ENCODE measurements at regions not wholly inside any gene's neighbourhood (a gene's known extent, or its start where the extent isn't known, plus 50 kb on each side); places are given as distances from the start of the nearest gene placed in this dataset.
A peak's percentile ranks its signal among the peaks of the same experiment; 100 is the strongest.

DNA sequence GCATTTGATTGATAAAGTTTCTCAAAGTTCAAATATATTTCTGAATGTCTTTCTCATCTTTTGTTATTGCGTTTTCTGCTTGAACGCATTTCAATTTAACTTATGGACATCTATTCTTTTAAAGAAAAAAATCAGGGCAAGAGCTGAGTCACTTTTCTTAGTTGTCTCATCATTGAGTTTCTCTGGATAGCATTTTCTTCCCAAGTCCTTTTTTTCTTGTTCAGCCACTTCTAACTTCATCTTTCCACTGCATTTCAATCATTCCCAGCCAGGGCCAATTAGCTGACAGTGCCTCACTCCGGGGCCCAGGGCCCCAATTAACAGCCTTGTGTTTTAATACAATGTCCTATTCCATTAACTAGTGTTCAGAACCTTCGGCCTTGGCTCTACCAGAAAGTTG, 216.3 kb downstream of the B3GLCT start:
- H3K9me3 Mint-ChIP-seq, result no peaks in the 10 kb centered on the region
- CTCF ChIA-PET, result interaction anchor here (0.7 to 1.6 kb wide), 2 partner anchors 11 to 15 kb away, joined by 3 read pairs; no protein-coding TSS in a partner anchor
- POLR2A ChIA-PET, result no interaction called here
- H3K4me3 Mint-ChIP-seq, result no peak overlapping the region
- no peak overlapping the region for H3K4me3 ChIP-seq (ENCODE audit: low read length)
- no peaks in the 10 kb centered on the region for H3K9me3 ChIP-seq (ENCODE audit: low read length)
- H3K36me3 Mint-ChIP-seq, result no peaks in the 10 kb centered on the region
- no peaks in the 10 kb centered on the region for H3K27me3 ChIP-seq (ENCODE audit: insufficient read depth, low read length, poor library complexity, severe bottlenecking)
- peaks cover 0 to 4% of the 10 kb centered on the region in 2 donors for H3K27me3 Mint-ChIP-seq
- no peaks in the 10 kb centered on the region for H3K36me3 ChIP-seq (ENCODE audit: insufficient read depth, low read length)
- DNase-seq, result no peak
- H3K27ac ChIP-seq (ENCODE audit: low read depth, low read length), result no peak overlapping the region
- H3K4me1 Mint-ChIP-seq, result no peaks in the 10 kb centered on the region
- H3K4me1 ChIP-seq (ENCODE audit: insufficient read depth, low read length), result no peaks in the 10 kb centered on the region
- H3K27ac Mint-ChIP-seq, result no peak overlapping the region

DNA sequence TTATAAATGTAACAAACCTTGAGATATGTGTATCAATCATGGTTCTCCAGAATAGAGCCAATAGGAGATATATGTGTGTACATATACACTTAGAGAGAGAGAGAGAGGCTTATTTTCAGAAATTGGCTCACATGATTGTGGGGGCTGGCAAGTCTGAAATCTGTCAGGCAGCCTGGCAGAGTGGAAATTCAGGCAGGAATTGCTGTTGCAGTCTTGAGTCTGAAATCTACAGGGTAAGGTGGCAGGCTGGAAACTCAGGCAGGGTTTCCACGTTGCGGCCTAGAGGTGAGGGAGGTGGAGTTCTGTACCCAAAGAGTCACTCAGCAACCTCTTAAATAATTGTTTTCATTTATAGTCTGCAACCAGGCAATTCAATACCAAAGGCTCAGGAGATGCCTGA, 218.4 kb downstream of the B3GLCT start:
- Histone ChIP-seq H3K4me1 (ENCODE audit: insufficient read depth, low read length) (no peaks in the 10 kb centered on the region), H3K27ac (ENCODE audit: low read depth, low read length) (no peak overlapping the region), H3K9me3 (ENCODE audit: low read length) (no peaks in the 10 kb centered on the region), H3K27me3 (ENCODE audit: insufficient read depth, low read length, poor library complexity, severe bottlenecking) (no peaks in the 10 kb centered on the region), H3K4me3 (ENCODE audit: low read length) (no peak overlapping the region), H3K36me3 (ENCODE audit: insufficient read depth, low read length) (no peaks in the 10 kb centered on the region)
- Mint-ChIP-seq H3K4me1 (no peaks in the 10 kb centered on the region), H3K9me3 (no peaks in the 10 kb centered on the region), H3K27me3 (peaks cover 2 to 4% of the 10 kb centered on the region in 2 donors), H3K36me3 (no peaks in the 10 kb centered on the region), H3K4me3 (no peak overlapping the region), H3K27ac (no peak overlapping the region)
- DNase-seq, result no peak
- POLR2A ChIA-PET, result no interaction called here
- CTCF ChIA-PET, result no interaction called here

DNA sequence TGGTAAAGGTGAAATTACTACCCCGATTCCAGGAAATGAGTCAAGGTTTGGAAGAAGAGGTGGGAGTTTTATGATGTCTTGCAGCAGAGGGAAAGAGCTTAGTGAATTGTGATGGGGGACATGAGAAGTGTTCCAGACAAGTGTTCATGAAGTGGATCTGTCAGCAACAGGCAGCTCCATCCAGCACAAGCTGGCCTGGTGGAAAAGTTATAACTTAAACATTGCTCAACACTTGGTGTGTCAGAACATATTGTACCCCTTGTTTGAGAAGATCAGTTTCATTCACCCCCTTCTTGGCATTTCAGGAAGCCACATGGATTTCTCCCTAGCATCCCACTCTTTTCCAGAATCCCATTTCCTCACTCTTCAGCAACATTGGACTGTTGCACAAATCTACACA, 222.0 kb downstream of the B3GLCT start:
- Histone ChIP-seq H3K9me3 (ENCODE audit: low read length) (no peaks in the 10 kb centered on the region), H3K4me3 (ENCODE audit: low read length) (no peak overlapping the region), H3K27ac (ENCODE audit: low read depth, low read length) (no peak overlapping the region), H3K36me3 (ENCODE audit: insufficient read depth, low read length) (no peaks in the 10 kb centered on the region), H3K4me1 (ENCODE audit: insufficient read depth, low read length) (no peaks in the 10 kb centered on the region), H3K27me3 (ENCODE audit: insufficient read depth, low read length, poor library complexity, severe bottlenecking) (no peaks in the 10 kb centered on the region)
- ChIA-PET POLR2A (no interaction called here), CTCF (no interaction called here)
- Mint-ChIP-seq H3K27me3 (peaks cover 2 to 4% of the 10 kb centered on the region in 2 donors), H3K27ac (no peak overlapping the region), H3K36me3 (no peaks in the 10 kb centered on the region), H3K4me3 (no peak overlapping the region), H3K9me3 (no peaks in the 10 kb centered on the region), H3K4me1 (peaks cover 0 to 5% (median 4%) of the 10 kb centered on the region in 3 donors)
- DNase-seq, result no peak

DNA sequence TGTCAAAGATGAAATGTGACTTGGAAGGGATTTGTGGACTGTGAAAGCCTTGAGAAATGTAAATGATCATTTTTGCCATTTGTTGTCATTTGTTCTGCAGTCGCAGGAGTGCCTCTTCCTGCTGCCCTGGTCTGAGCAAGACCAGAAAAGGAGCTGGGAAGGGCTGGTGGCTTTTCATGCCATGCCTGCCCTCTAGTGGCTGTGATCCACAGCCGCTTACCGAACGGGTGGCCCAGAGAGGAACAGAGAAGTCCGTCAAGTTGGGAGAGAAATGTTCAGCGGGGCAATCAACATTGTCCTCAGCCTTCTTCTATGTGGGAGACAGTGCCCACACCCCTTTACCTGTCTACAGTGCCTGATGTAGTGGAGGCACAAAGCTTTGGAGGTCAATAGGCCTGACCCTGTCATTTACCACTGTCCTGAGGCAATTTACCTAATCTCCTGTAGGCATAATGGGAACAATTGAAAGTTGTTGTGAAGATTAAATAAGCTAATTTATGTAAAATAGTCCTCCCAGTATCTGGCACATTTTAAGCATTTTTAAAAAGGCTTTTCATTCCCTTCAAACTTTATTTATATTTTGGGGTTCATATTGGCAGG, 224.5 kb downstream of the B3GLCT start:
- Mint-ChIP-seq H3K4me1 (peaks cover 0 to 5% (median 4%) of the 10 kb centered on the region in 3 donors), H3K27me3 (peaks cover 2 to 4% of the 10 kb centered on the region in 2 donors), H3K4me3 (no peak overlapping the region), H3K27ac (peak overlapping the region in 2 of 8 donors; percentile 13 to 74), H3K9me3 (no peaks in the 10 kb centered on the region), H3K36me3 (no peaks in the 10 kb centered on the region)
- H3K4me3 ChIP-seq (ENCODE audit: low read length), result no peak overlapping the region
- H3K27ac ChIP-seq (ENCODE audit: low read depth, low read length), result no peak overlapping the region
- H3K4me1 ChIP-seq (ENCODE audit: insufficient read depth, low read length), result no peaks in the 10 kb centered on the region
- peak; percentile 18 to 55 (median 23) for DNase-seq
- H3K9me3 ChIP-seq (ENCODE audit: low read length), result no peaks in the 10 kb centered on the region
- H3K36me3 ChIP-seq (ENCODE audit: insufficient read depth, low read length), result no peaks in the 10 kb centered on the region
- POLR2A ChIA-PET, result no interaction called here
- CTCF ChIA-PET, result interaction anchor here (1.0 to 2.7 kb wide), 8 partner anchors 9 to 225 kb away, joined by 3 to 7 read pairs (median 3); partner anchors contain the start of gene B3GLCT
- no peaks in the 10 kb centered on the region for H3K27me3 ChIP-seq (ENCODE audit: insufficient read depth, low read length, poor library complexity, severe bottlenecking)

DNA sequence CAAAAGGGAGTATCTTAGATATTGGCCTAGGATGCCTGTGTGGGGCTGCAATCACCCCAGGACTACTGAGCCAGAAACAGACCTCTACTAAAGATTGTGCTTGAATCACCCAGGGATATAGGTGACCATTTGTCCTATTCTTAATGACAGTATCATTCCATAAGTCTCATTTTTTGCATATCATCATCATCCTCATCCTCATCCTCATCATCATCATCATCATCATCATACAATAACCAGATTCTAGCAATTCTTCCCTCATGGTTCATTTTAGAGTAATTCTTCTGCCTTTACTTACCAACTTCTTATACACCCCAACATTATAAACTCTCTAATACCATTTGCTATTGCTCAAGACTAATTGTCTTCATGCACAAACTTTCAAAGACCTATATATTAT, 226.6 kb downstream of the B3GLCT start:
- Mint-ChIP-seq H3K4me1 (peaks cover 0 to 5% (median 4%) of the 10 kb centered on the region in 3 donors), H3K27ac (no peak overlapping the region), H3K27me3 (peaks cover 6 to 7% of the 10 kb centered on the region in 2 donors), H3K4me3 (no peak overlapping the region), H3K36me3 (no peaks in the 10 kb centered on the region), H3K9me3 (no peaks in the 10 kb centered on the region)
- H3K27ac ChIP-seq (ENCODE audit: low read depth, low read length), result no peak overlapping the region
- H3K9me3 ChIP-seq (ENCODE audit: low read length), result no peaks in the 10 kb centered on the region
- no peak for DNase-seq
- CTCF ChIA-PET, result interaction anchor here (1.3 kb wide), 1 partner anchor 11 kb away, joined by 3 read pairs; no protein-coding TSS in a partner anchor
- POLR2A ChIA-PET, result no interaction called here
- no peaks in the 10 kb centered on the region for H3K4me1 ChIP-seq (ENCODE audit: insufficient read depth, low read length)
- no peaks in the 10 kb centered on the region for H3K27me3 ChIP-seq (ENCODE audit: insufficient read depth, low read length, poor library complexity, severe bottlenecking)
- no peak overlapping the region for H3K4me3 ChIP-seq (ENCODE audit: low read length)
- no peaks in the 10 kb centered on the region for H3K36me3 ChIP-seq (ENCODE audit: insufficient read depth, low read length)

DNA sequence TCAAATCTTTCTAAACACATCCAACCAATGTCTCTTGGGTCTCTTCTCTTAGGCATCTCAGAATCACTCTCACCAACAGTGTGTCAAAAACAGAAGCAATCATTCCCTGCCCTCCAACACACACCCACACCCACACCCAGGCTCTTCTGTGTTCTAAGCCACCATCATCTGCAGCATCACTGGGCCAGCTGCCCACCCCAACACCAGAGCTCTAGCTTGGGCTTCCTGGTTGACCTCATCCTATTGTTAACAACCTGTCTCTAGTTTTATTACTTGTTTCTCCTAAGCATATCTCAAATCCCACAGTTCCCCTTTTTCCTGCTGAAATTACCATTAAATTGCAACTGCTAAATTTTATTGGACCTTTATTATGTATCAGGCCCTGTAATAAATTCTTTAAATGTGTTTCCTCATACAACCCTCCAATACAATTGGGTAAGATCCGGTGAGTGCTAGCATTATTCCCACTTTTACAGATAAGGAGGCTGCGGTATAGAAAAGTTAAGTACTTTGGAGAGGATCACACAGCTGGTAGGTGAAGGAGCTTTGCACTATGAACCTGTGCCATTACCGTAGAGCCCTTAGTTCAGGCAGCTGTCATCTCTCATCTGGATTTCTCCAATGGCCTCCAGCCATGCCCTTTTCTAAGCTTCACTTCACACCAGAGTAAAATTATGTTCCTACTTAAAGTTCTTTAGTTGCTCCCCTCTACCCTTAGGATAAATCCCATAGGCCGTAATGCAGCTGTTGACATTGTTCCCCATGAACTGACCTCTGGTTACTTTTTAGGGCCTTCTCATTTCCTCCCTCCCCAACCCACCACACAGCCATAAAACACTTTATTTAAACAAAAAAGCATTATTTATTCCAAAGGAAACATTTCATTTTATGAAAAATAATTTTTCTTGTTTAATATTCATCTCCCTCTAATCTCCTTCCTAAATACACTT, 227.7 kb downstream of the B3GLCT start:
- POLR2A ChIA-PET, result no interaction called here
- Mint-ChIP-seq H3K4me1 (peaks cover 0 to 5% (median 4%) of the 10 kb centered on the region in 3 donors), H3K4me3 (no peak overlapping the region), H3K27ac (no peak overlapping the region), H3K36me3 (no peaks in the 10 kb centered on the region), H3K27me3 (peaks cover 4 to 9% of the 10 kb centered on the region in 2 donors), H3K9me3 (no peaks in the 10 kb centered on the region)
- Histone ChIP-seq H3K27me3 (ENCODE audit: insufficient read depth, low read length, poor library complexity, severe bottlenecking) (no peaks in the 10 kb centered on the region), H3K9me3 (ENCODE audit: low read length) (no peaks in the 10 kb centered on the region), H3K27ac (ENCODE audit: low read depth, low read length) (no peak overlapping the region), H3K36me3 (ENCODE audit: insufficient read depth, low read length) (no peaks in the 10 kb centered on the region), H3K4me1 (ENCODE audit: insufficient read depth, low read length) (no peaks in the 10 kb centered on the region), H3K4me3 (ENCODE audit: low read length) (no peak overlapping the region)
- CTCF ChIA-PET, result interaction anchor here (0.8 to 1.3 kb wide), 2 partner anchors 12 to 191 kb away, joined by 3 read pairs; no protein-coding TSS in a partner anchor
- no peak for DNase-seq

DNA sequence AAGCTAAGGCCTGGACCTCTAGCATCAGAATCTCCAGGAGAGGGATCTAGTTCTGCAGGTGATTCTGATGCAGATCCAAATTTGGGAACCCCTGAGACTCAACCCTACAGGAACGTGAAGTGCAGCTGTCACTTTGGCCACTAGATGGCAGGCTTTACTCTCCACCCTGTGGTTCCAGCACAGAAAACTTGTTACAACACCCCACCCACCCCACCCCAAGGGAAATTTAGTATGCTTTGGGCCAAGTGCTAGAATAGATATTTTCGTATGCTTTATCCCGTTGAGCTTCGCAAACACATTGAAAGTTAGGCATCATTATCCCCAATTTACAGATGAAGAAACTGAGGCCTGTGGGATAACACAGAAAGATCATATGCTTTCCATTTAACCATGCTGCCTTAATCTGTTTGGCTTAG, 232.0 kb downstream of the B3GLCT start:
- Mint-ChIP-seq H3K36me3 (no peaks in the 10 kb centered on the region), H3K27me3 (peaks cover 9 to 15% of the 10 kb centered on the region in 2 donors), H3K4me1 (no peaks in the 10 kb centered on the region), H3K4me3 (no peak overlapping the region), H3K9me3 (no peaks in the 10 kb centered on the region), H3K27ac (no peak overlapping the region)
- DNase-seq, result peak in 3 of 5 donors; percentile 15 to 25 (median 22)
- Histone ChIP-seq H3K27ac (ENCODE audit: low read depth, low read length) (no peak overlapping the region), H3K36me3 (ENCODE audit: insufficient read depth, low read length) (no peaks in the 10 kb centered on the region), H3K9me3 (ENCODE audit: low read length) (no peaks in the 10 kb centered on the region), H3K4me3 (ENCODE audit: low read length) (no peak overlapping the region), H3K27me3 (ENCODE audit: insufficient read depth, low read length, poor library complexity, severe bottlenecking) (no peaks in the 10 kb centered on the region), H3K4me1 (ENCODE audit: insufficient read depth, low read length) (no peaks in the 10 kb centered on the region)
- ChIA-PET POLR2A (no interaction called here), CTCF (interaction anchor here (1.3 kb wide), 1 partner anchor 16 kb away, joined by 3 read pairs; no protein-coding TSS in a partner anchor)

DNA sequence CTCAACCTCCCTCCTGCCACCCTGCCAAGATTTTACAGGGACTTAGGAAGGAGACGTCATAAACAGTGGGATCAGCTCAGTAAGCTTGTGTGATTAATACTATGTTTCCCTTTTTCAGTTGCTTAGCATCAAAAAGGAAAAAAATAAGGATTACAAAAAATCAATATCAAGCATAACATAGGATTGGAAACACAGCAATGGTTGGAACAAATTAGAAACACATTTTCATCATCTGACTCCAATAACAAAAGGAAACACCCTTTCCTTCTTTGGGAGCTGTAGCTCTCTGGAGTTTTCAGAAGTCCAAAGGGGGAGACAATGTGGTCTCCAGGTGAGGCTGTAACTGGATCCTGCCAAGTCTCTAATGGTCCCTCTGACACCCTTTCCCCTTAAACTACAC, 233.4 kb downstream of the B3GLCT start:
- Histone ChIP-seq H3K4me3 (ENCODE audit: low read length) (no peak overlapping the region), H3K36me3 (ENCODE audit: insufficient read depth, low read length) (no peaks in the 10 kb centered on the region), H3K27ac (ENCODE audit: low read depth, low read length) (no peak overlapping the region), H3K27me3 (ENCODE audit: insufficient read depth, low read length, poor library complexity, severe bottlenecking) (no peaks in the 10 kb centered on the region), H3K9me3 (ENCODE audit: low read length) (no peaks in the 10 kb centered on the region), H3K4me1 (ENCODE audit: insufficient read depth, low read length) (no peaks in the 10 kb centered on the region)
- H3K27ac Mint-ChIP-seq, result no peak overlapping the region
- no peaks in the 10 kb centered on the region for H3K4me1 Mint-ChIP-seq
- CTCF ChIA-PET, result no interaction called here
- POLR2A ChIA-PET, result no interaction called here
- H3K36me3 Mint-ChIP-seq, result no peaks in the 10 kb centered on the region
- no peak for DNase-seq
- H3K27me3 Mint-ChIP-seq, result peaks cover 12 to 27% of the 10 kb centered on the region in 2 donors
- H3K9me3 Mint-ChIP-seq, result no peaks in the 10 kb centered on the region
- H3K4me3 Mint-ChIP-seq, result no peak overlapping the region

Measured in CD8-positive, alpha-beta memory T cell (primary cell).